Fibroblast of pulmonary artery (primary cell): ENCODE measurements at regions not wholly inside any gene's neighbourhood (a gene's known extent, or its start where the extent isn't known, plus 50 kb on each side); places are given as distances from the start of the nearest gene placed in this dataset.

Experiments
- DNase-seq: peaks from one replicate; pipeline ENCODE4 v3.0.0-alpha.2; 2010; ENCODE audit warnings: low read depth
- H3K4me3 ChIP-seq: replicated peaks from 2 replicates; pipeline ENCODE4 v1.5.1; 2011; ENCODE audit warnings: low read depth, mild to moderate bottlenecking, control low read depth, low read length, moderate library complexity
- CTCF ChIP-seq: IDR thresholded peaks from 2 replicates; pipeline ENCODE4 v1.5.1; 2011; ENCODE audit warnings: mild to moderate bottlenecking, control low read depth, low read length, inconsistent platforms; ENCODE audit errors: missing control alignments

DNA sequence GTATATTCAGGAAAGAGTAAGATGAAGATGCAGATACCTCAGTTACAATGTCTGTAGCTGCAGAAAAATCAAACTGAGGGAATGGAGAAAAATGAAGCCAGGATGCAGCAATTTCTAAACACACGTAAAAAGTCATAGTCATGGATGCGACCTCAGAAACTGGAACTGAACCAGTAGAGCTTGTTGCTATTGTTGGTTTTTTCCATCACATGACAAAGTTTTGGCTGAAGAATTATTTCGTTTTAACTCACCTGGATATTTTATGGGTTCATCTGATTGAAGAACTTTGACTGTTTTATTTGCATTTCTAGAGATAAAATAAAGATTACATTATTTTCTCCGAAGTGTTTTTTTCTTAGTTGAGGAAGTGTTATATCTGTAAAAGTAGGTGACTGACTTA, 591.2 kb downstream of the ZBBX start:
- no peak for TF ChIP-seq CTCF
- H3K4me3 ChIP-seq = no peak overlapping the region
- DNase-seq = no peak

- no peak overlapping the region for H3K4me3 ChIP-seq
- TF ChIP-seq CTCF = no peak
- no peak for DNase-seq
Measured at GRCh38 chr3:166785876-166786275, 594.2 kb downstream of the ZBBX start.

DNA sequence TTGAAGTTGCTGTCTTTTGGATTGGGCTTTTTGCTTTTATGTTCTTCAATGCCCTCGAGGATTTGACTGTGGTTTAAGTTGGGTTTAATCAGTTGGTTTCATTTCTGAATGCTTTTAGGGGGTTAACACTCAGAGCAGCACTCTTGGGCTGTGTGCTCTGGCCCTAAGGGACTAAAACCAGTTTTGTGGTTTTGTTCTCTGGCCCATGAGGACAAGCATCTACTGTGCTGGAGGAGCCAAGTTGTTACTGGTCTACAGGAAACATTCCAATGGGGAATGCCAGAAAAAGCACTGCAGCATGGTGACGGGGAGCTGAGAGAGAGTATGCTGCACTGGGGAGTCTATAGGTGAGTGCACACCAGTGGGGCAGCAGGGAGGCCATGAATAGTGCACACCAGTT, 596.9 kb downstream of the ZBBX start:
- H3K4me3 ChIP-seq = no peak overlapping the region
- no peak for DNase-seq
- TF ChIP-seq CTCF = no peak

DNA sequence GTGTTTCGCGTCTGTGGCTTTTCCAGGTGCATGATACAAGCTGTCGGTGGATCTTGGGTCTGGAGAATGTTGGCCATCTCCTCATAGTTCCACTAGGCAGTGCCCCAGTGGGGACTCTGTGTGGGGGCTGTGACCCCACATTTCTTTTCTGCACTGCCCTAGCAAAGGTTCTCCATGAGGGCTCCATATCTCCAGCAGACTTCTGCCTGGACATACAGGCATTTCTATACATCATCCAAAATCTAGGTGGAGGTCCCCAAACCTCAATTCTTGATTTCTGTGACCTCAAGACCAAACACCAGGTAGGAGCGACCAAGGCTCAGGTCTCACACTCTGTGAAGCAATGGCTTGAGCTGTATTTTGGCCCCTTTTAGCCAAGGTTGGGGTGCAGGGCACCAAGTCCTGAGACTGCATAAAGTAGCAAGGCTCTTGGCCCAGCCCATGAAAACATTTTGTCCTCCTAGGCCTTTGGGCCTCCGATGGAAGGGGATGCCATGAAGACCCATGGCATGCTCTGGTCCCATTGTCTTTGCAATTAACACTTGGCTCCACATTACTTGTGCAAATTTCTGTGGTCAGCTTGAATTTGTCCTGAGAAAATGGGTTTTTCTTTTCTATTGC, 615.3 kb downstream of the ZBBX start:
- no peak overlapping the region for H3K4me3 ChIP-seq
- TF ChIP-seq CTCF = no peak
- no peak for DNase-seq

GRCh38 chr3:166759736-166760513, 620.2 kb downstream of the ZBBX start:
- no peak for DNase-seq
- no peak for TF ChIP-seq CTCF
- no peak overlapping the region for H3K4me3 ChIP-seq

- DNase-seq = no peak
- no peak for TF ChIP-seq CTCF
- no peak overlapping the region for H3K4me3 ChIP-seq
Measured at GRCh38 chr3:166752214-166752613, 627.9 kb downstream of the ZBBX start.
